MM.1S (cell line): ENCODE measurements at regions not wholly inside any gene's neighbourhood (a gene's known extent, or its start where the extent isn't known, plus 50 kb on each side); places are given as distances from the start of the nearest gene placed in this dataset.

Source experiments
- DNase-seq: peaks from one replicate; pipeline ENCODE4 v3.0.0-alpha.2; 2015
- H2AFZ ChIP-seq: fragments of 300-600 bp; sonication (generic); 2 replicates; pipeline ENCODE4 v1.6.0; 2016; ENCODE audit warnings: antibody characterized with exemption, low read length
- H3F3A ChIP-seq: fragments of 300-600 bp; sonication (generic); 2 replicates; pipeline ENCODE4 v1.6.1; 2016; ENCODE audit warnings: mild to moderate bottlenecking, antibody characterized with exemption, low read length, moderate library complexity, mixed read lengths; ENCODE audit not compliant: insufficient read depth
- H3K27ac ChIP-seq: fragments of 300-600 bp; sonication (generic); 2 replicates; pipeline ENCODE4 v1.5.1; 2016; ENCODE audit warnings: mild to moderate bottlenecking, low read length
- H3K27me3 ChIP-seq: fragments of 300-600 bp; sonication (generic); replicated peaks from 2 replicates; pipeline ENCODE4 v1.6.0; 2016; ENCODE audit warnings: low read length; ENCODE audit not compliant: insufficient read depth
- H3K36me3 ChIP-seq: fragments of 300-600 bp; sonication (generic); replicated peaks from 2 replicates; pipeline ENCODE4 v1.6.1; 2016; ENCODE audit warnings: mild to moderate bottlenecking, low read length, mixed read lengths; ENCODE audit not compliant: insufficient read depth
- H3K4me1 ChIP-seq: fragments of 300-600 bp; sonication (generic); 2 replicates; pipeline ENCODE4 v1.6.1; 2016; ENCODE audit warnings: low read length, mixed read lengths
- H3K4me2 ChIP-seq: fragments of 300-600 bp; sonication (generic); 2 replicates; pipeline ENCODE4 v1.6.0; 2016; ENCODE audit warnings: low read depth, low read length
- H3K4me3 ChIP-seq: fragments of 300-600 bp; sonication (generic); 2 replicates; pipeline ENCODE4 v1.5.1; 2016; ENCODE audit warnings: low read length, mixed read lengths
- H3K79me2 ChIP-seq: fragments of 300-600 bp; sonication (generic); 2 replicates; pipeline ENCODE4 v1.6.1; 2016; ENCODE audit warnings: mixed run types, low read length, mixed read lengths
- H3K9ac ChIP-seq: fragments of 300-600 bp; sonication (generic); 2 replicates; pipeline ENCODE4 v1.6.1; 2016; ENCODE audit warnings: low read length, mixed read lengths
- H3K9me2 ChIP-seq: fragments of 300-600 bp; sonication (generic); replicated peaks from 2 replicates; pipeline ENCODE4 v1.6.1; 2016; ENCODE audit warnings: mild to moderate bottlenecking, low read length, mixed read lengths; ENCODE audit not compliant: insufficient read depth
- H3K9me3 ChIP-seq: fragments of 300-600 bp; sonication (generic); replicated peaks from 2 replicates; pipeline ENCODE4 v1.6.1; 2016; ENCODE audit warnings: mild to moderate bottlenecking, low read length, mixed read lengths; ENCODE audit not compliant: insufficient read depth
- H4K20me1 ChIP-seq: fragments of 300-600 bp; sonication (generic); 2 replicates; pipeline ENCODE4 v1.6.1; 2016; ENCODE audit warnings: mild to moderate bottlenecking, low read length, moderate library complexity, mixed read lengths; ENCODE audit not compliant: insufficient read depth
- EZH2 ChIP-seq: fragments of 300-600 bp; sonication (generic); optimal IDR thresholded peaks from 2 replicates; pipeline ENCODE3; 2017; ENCODE audit warnings: low read depth, mild to moderate bottlenecking, antibody characterized with exemption, low read length, mixed read lengths
- EZH2phosphoT487 ChIP-seq: fragments of 300-600 bp; sonication (generic); IDR thresholded peaks from 2 replicates; pipeline ENCODE4 v1.6.1; 2018; ENCODE audit warnings: antibody characterized with exemption, low read length
- TF ChIP-seq, protein P1 (sequence below): fragments of 300-600 bp; sonication (generic); IDR thresholded peaks from 2 replicates; pipeline ENCODE4 v1.5.1; 2016; ENCODE audit warnings: antibody characterized with exemption, low read length, mixed read lengths

- Histone ChIP-seq H3K27ac (no peak overlapping the region), H3K9me2 (no peaks in the 10 kb centered on the region), H3K79me2 (no peaks in the 10 kb centered on the region), H3K4me1 (no peaks in the 10 kb centered on the region), H3K9me3 (no peaks in the 10 kb centered on the region), H3K4me3 (no peak overlapping the region), H3K9ac (no peak overlapping the region), H2AFZ (no peak overlapping the region), H3F3A (no peaks in the 10 kb centered on the region), H4K20me1 (no peaks in the 10 kb centered on the region), H3K4me2 (no peak overlapping the region), H3K36me3 (no peaks in the 10 kb centered on the region), H3K27me3 (peaks cover 91% of the 10 kb centered on the region)
- no peak for DNase-seq
- TF ChIP-seq, protein P1, sequence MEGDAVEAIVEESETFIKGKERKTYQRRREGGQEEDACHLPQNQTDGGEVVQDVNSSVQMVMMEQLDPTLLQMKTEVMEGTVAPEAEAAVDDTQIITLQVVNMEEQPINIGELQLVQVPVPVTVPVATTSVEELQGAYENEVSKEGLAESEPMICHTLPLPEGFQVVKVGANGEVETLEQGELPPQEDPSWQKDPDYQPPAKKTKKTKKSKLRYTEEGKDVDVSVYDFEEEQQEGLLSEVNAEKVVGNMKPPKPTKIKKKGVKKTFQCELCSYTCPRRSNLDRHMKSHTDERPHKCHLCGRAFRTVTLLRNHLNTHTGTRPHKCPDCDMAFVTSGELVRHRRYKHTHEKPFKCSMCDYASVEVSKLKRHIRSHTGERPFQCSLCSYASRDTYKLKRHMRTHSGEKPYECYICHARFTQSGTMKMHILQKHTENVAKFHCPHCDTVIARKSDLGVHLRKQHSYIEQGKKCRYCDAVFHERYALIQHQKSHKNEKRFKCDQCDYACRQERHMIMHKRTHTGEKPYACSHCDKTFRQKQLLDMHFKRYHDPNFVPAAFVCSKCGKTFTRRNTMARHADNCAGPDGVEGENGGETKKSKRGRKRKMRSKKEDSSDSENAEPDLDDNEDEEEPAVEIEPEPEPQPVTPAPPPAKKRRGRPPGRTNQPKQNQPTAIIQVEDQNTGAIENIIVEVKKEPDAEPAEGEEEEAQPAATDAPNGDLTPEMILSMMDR = no peak
- TF ChIP-seq EZH2phosphoT487 (no peak), EZH2 (no peak)
Measured at GRCh38 chr19:5219551-5220304, 120.9 kb downstream of the PTPRS start.

DNA sequence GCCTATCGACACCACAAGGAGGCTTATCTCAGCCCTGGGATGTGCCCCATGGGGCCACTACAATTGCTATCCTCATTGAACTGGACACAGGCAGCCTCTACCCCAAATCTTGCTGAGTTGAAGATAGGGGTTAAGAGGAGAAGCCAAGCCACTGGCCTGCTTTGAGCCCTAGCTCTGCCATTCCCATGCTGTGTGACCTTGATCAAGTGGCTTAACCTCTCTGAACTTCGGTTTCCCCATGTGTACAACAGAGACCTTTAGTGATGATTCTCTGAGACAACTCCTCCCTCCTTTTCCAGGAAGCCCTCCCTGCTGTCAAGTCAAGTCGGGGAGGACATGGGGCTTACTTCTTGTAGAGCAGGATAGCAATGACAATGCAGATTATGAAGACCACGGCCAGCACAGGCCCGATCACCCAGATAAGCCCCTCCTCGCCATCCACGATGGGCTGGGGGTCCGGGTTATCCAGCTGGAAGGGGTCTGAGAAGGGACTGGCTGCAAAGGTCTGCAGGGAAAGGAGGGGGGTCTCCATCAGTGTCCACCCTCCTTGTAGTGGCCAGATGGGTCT, 121.6 kb downstream of the PTPRS start:
- DNase-seq = no peak
- H3K9ac ChIP-seq = no peak overlapping the region
- H3K27ac ChIP-seq = no peak overlapping the region
- no peaks in the 10 kb centered on the region for H4K20me1 ChIP-seq
- no peaks in the 10 kb centered on the region for H3K79me2 ChIP-seq
- no peaks in the 10 kb centered on the region for H3K9me2 ChIP-seq
- no peaks in the 10 kb centered on the region for H3K9me3 ChIP-seq
- H2AFZ ChIP-seq = no peak overlapping the region
- H3K4me1 ChIP-seq = no peaks in the 10 kb centered on the region
- H3K4me3 ChIP-seq = no peak overlapping the region
- no peak overlapping the region for H3K4me2 ChIP-seq
- H3F3A ChIP-seq = no peaks in the 10 kb centered on the region
- no peaks in the 10 kb centered on the region for H3K36me3 ChIP-seq
- H3K27me3 ChIP-seq = peaks cover 92% of the 10 kb centered on the region
- TF ChIP-seq, protein P1 = no peak
- TF ChIP-seq EZH2 = no peak
- TF ChIP-seq EZH2phosphoT487 = no peak

DNA sequence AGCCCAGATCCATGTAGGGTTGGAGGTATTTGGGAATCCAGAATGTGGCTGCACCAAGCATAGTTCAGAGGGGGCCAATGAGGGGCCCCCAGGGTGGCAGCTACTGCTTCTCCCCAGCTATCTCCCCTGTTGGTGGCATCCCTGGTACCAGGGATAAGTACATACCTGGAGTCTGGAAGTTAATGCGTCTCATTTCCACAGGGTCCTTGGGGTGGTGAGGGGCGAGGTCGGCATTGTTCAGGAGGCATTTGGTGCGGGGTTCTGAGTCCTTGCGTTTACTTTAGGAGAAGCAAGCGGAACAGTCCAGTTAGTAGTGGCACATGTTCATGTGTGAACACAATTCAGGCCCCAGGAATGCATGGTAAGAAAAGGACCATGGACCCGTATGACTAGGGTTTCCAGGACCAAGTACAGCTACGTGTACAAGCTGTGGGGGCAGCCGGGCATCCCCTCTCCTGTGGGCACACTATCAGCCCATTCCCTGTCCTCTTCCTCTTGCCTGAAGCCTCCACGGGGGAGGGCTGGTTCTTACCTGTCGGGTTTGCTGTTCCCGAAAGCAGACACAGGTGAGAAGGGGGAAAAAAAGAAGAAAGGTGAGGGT, 122.3 kb downstream of the PTPRS start:
- no peaks in the 10 kb centered on the region for H3F3A ChIP-seq
- no peaks in the 10 kb centered on the region for H3K4me1 ChIP-seq
- TF ChIP-seq EZH2 (no peak), EZH2phosphoT487 (no peak)
- TF ChIP-seq, protein P1 = no peak
- peaks cover 95% of the 10 kb centered on the region for H3K27me3 ChIP-seq
- no peak overlapping the region for H3K4me3 ChIP-seq
- H3K4me2 ChIP-seq = no peak overlapping the region
- H3K36me3 ChIP-seq = no peaks in the 10 kb centered on the region
- H3K9ac ChIP-seq = no peak overlapping the region
- H3K79me2 ChIP-seq = no peaks in the 10 kb centered on the region
- no peaks in the 10 kb centered on the region for H3K9me3 ChIP-seq
- H3K27ac ChIP-seq = no peak overlapping the region
- DNase-seq = no peak
- H3K9me2 ChIP-seq = no peaks in the 10 kb centered on the region
- no peaks in the 10 kb centered on the region for H4K20me1 ChIP-seq
- H2AFZ ChIP-seq = no peak overlapping the region
